ENCODE measurements at regions not wholly inside any gene's neighbourhood (a gene's known extent, or its start where the extent isn't known, plus 50 kb on each side); places are given as distances from the start of the nearest gene placed in this dataset.

DNA sequence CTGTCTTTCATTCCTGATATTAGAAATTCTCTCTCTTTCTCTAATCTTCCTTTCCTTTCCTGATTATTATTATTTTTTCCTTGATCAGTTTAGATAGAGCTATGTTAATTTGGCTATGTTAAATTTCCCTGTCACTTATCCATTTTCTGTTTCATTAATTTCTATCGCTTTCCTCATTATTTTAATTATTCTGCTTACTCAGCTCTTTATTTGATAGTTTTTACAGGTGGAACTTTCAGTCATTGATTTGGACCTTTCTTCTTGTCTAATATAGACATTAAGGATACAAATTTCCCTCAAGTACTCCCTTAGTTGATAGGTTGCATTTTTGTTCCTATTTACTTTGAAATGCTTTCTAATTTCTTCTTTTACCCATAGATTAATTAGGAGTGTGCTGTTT lies 442.3 kb downstream of the CDH26 start:
- DNase-seq (ENCODE audit: low spot score): no peak
- no peak overlapping the region for H3K4me3 ChIP-seq
- Mint-ChIP-seq H3K4me3 (no peak overlapping the region), H3K4me1 (peaks cover 15% of the 10 kb centered on the region), H3K36me3 (no peaks in the 10 kb centered on the region), H3K9me3 (peaks cover 15% of the 10 kb centered on the region), H3K27me3 (ENCODE audit: insufficient read depth, low read depth) (peaks cover 3% of the 10 kb centered on the region), H3K27ac (no peak overlapping the region)
- no peaks in the 10 kb centered on the region for H3K9me3 ChIP-seq (ENCODE audit: low read depth)
- TF ChIP-seq EZH2phosphoT487 (IDR thresholded peaks at IDR 0.05): no peak
- no peak overlapping the region for H3K27ac ChIP-seq
- peaks cover 8% of the 10 kb centered on the region for H3K4me1 ChIP-seq
- H4K20me1 ChIP-seq (ENCODE audit: low read depth): no peaks in the 10 kb centered on the region
- no peaks in the 10 kb centered on the region for H3K36me3 ChIP-seq
- H3K9ac ChIP-seq: no peak overlapping the region
- H3K79me2 ChIP-seq (ENCODE audit: low read depth): no peaks in the 10 kb centered on the region
- no peak overlapping the region for H2AFZ ChIP-seq (replicated peaks)
- H3F3A ChIP-seq (ENCODE audit: low read depth): no peaks in the 10 kb centered on the region
- H3K27me3 ChIP-seq: no peaks in the 10 kb centered on the region
- H3K4me2 ChIP-seq: no peak overlapping the region

DNA sequence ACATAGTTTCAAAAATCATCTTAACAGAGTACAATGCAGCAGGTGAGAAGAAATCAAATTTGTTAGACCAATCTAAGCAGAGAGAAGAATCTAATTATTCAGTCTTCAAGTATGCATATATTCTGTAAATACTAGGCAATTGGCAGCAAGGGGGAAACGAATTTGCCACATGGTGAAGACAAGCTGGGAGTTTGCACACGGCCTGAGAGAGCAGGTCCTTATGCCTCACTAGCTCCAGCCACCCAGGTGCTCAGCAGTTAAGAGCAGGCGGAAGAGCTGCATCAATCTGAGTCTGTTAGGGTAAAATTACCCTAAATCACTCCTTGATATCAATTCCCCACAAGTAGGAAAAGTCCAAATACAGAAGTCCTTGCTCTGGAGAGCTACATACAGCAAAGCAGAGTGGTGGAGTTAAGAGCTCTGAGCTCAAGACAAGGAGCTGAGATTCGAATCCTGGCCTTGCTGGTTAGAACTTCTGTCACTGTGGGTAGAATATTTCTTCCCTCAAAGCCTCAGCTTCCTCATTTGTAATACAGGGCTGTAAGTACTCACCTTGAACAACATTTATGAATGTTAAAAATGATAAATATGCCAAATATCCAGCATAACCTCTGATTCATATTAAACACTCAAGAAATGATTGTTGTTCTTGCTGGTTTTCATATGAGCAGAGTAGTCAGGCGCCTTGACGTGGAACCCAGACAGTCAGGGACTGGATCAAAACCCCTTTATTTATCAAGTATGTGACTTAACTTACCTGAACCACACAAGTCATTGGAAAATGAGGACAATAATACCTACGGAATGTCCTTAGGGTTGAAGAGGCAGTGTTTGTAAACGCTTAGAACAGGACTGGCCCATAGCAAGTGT lies 444.2 kb downstream of the CDH26 start:
- H3K79me2 ChIP-seq (ENCODE audit: low read depth): no peaks in the 10 kb centered on the region
- H3K4me1 ChIP-seq: peaks cover 8% of the 10 kb centered on the region
- Mint-ChIP-seq H3K9me3 (peaks cover 15% of the 10 kb centered on the region), H3K4me3 (no peak overlapping the region), H3K36me3 (no peaks in the 10 kb centered on the region), H3K27me3 (ENCODE audit: insufficient read depth, low read depth) (peaks cover 7% of the 10 kb centered on the region), H3K27ac (peak overlapping the region; percentile 27), H3K4me1 (peaks cover 13% of the 10 kb centered on the region)
- H3K4me3 ChIP-seq: no peak overlapping the region
- H2AFZ ChIP-seq (replicated peaks): no peak overlapping the region
- no peaks in the 10 kb centered on the region for H4K20me1 ChIP-seq (ENCODE audit: low read depth)
- no peak overlapping the region for H3K27ac ChIP-seq
- H3K4me2 ChIP-seq: no peak overlapping the region
- H3K27me3 ChIP-seq: no peaks in the 10 kb centered on the region
- no peaks in the 10 kb centered on the region for H3F3A ChIP-seq (ENCODE audit: low read depth)
- no peaks in the 10 kb centered on the region for H3K36me3 ChIP-seq
- H3K9me3 ChIP-seq (ENCODE audit: low read depth): no peaks in the 10 kb centered on the region
- no peak overlapping the region for H3K9ac ChIP-seq
- TF ChIP-seq EZH2phosphoT487 (IDR thresholded peaks at IDR 0.05): no peak
- no peak for TF ChIP-seq EZH2 (IDR thresholded peaks at IDR 0.05)
- TF ChIP-seq, protein P1, sequence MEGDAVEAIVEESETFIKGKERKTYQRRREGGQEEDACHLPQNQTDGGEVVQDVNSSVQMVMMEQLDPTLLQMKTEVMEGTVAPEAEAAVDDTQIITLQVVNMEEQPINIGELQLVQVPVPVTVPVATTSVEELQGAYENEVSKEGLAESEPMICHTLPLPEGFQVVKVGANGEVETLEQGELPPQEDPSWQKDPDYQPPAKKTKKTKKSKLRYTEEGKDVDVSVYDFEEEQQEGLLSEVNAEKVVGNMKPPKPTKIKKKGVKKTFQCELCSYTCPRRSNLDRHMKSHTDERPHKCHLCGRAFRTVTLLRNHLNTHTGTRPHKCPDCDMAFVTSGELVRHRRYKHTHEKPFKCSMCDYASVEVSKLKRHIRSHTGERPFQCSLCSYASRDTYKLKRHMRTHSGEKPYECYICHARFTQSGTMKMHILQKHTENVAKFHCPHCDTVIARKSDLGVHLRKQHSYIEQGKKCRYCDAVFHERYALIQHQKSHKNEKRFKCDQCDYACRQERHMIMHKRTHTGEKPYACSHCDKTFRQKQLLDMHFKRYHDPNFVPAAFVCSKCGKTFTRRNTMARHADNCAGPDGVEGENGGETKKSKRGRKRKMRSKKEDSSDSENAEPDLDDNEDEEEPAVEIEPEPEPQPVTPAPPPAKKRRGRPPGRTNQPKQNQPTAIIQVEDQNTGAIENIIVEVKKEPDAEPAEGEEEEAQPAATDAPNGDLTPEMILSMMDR (IDR thresholded peaks at IDR 0.05): no peak
- no peak for DNase-seq (ENCODE audit: low spot score)

DNA sequence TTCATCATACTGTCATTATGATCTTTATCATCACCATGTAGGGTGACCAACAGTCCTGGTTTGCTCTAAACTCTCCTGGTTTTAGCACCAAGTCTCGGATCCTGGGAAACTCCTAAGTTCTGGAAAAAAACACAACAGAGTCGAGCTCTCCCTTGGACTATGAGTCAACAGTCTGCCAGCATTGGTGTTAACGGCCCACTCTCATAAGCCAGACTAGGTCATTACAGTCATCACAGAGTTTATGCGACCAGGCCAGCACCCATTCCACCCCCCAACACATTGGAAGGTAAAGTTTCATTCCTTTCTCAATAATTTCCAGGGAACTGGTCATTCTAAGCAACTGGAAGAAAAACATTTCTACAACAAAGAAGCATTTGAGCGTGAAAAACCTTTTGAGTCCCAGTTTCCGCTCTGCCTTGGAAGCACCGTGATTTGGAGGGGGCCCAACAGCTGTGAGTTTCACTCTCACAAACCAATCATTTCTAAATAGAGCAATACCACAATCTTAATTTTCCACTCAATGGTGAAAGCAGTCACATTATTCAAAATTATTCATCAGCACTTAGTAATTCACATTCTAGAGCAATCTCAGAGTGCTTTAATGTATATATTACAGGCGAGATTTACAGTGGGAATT lies 445.0 kb downstream of the CDH26 start:
- H3K27me3 ChIP-seq: no peaks in the 10 kb centered on the region
- no peaks in the 10 kb centered on the region for H3K79me2 ChIP-seq (ENCODE audit: low read depth)
- no peak for DNase-seq (ENCODE audit: low spot score)
- no peaks in the 10 kb centered on the region for H3K36me3 ChIP-seq
- H3K4me1 Mint-ChIP-seq: peaks cover 18% of the 10 kb centered on the region
- TF ChIP-seq EZH2 (IDR thresholded peaks at IDR 0.05) (no peak), EZH2phosphoT487 (IDR thresholded peaks at IDR 0.05) (no peak)
- TF ChIP-seq, protein P1 (IDR thresholded peaks at IDR 0.05): no peak
- no peaks in the 10 kb centered on the region for H3K36me3 Mint-ChIP-seq
- no peak overlapping the region for H3K4me3 Mint-ChIP-seq
- H3F3A ChIP-seq (ENCODE audit: low read depth): no peaks in the 10 kb centered on the region
- H3K9me3 ChIP-seq (ENCODE audit: low read depth): no peaks in the 10 kb centered on the region
- H3K4me1 ChIP-seq: peaks cover 8% of the 10 kb centered on the region
- peaks cover 8% of the 10 kb centered on the region for H3K27me3 Mint-ChIP-seq (ENCODE audit: insufficient read depth, low read depth)
- H3K27ac Mint-ChIP-seq: peak overlapping the region; percentile 52
- H3K9ac ChIP-seq: no peak overlapping the region
- no peaks in the 10 kb centered on the region for H4K20me1 ChIP-seq (ENCODE audit: low read depth)
- no peak overlapping the region for H3K4me3 ChIP-seq
- H3K4me2 ChIP-seq: no peak overlapping the region
- H3K9me3 Mint-ChIP-seq: peaks cover 11% of the 10 kb centered on the region
- no peak overlapping the region for H3K27ac ChIP-seq
- H2AFZ ChIP-seq (replicated peaks): no peak overlapping the region
